GM12892 (cell line): ENCODE measurements at regions not wholly inside any gene's neighbourhood (a gene's known extent, or its start where the extent isn't known, plus 50 kb on each side); places are given as distances from the start of the nearest gene placed in this dataset.

ENCODE experiments used
- POLR2A ChIP-seq: IDR thresholded peaks from 2 replicates; pipeline ENCODE4 v1.6.1; 2011; ENCODE audit warnings: low read depth, low read length, control low read depth
- POLR2AphosphoS5 ChIP-seq: IDR thresholded peaks from 2 replicates; pipeline ENCODE4 v1.6.1; 2011; ENCODE audit warnings: low read depth, low read length, control low read depth
- TAF1 ChIP-seq: IDR thresholded peaks from 2 replicates; pipeline ENCODE4 v1.6.1; 2011; ENCODE audit warnings: low read depth, mild to moderate bottlenecking, control low read depth, low read length, borderline replicate concordance

DNA sequence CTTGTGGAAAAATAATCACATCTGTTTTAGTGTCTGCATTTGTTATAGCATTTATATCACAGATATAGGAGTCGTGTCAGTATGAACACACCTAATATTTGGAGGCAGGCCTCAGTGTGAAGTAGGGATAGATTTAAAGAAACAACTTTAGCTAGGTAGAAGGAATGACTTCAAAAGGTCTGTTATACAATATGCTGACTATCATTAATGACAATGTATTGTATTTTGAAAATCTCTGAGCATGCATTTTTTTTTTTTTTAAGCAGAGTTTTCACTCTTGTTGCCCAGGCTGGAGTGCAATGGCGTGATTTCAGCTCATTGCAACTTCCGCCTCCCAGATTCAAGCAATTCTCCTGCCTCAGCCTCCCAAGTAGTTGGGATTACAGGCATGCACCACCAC lies 248.3 kb downstream of the EN1 start:
- TF ChIP-seq POLR2A (no peak), POLR2AphosphoS5 (no peak), TAF1 (no peak)
